Heart left ventricle (tissue), 16 donors: ENCODE measurements at regions not wholly inside any gene's neighbourhood (a gene's known extent, or its start where the extent isn't known, plus 50 kb on each side); places are given as distances from the start of the nearest gene placed in this dataset.

Experiments used
- ATAC-seq, 4 donors: fragments of 200-7000 bp; cut with Tn5 transposase; one replicate each; pipeline ENCODE4 v1.9.1; 2020 to 2022; ENCODE audit warnings: moderate library complexity in 4 of 4, mild to moderate bottlenecking in 3 of 4, moderate number of reproducible peaks in 1 of 4
- DNase-seq, 5 donors: peaks; one replicate each; pipeline ENCODE4 v3.0.0-alpha.2; 2020
- H3K27ac ChIP-seq, 12 donors: fragments of 200-600 bp; sonication (generic) in 4 of 12; one replicate each; pipeline versions ENCODE4 v1.5.0 to v1.8.0; 2016 to 2022; ENCODE audit warnings: mild to moderate bottlenecking in 2 of 12
- H3K27me3 ChIP-seq, 9 donors: fragments of 200-600 bp; sonication (generic) in 2 of 9; one replicate each; pipeline versions ENCODE4 v1.5.1 to v1.8.0; 2016 to 2022; ENCODE audit warnings: mild to moderate bottlenecking in 3 of 9
- H3K36me3 ChIP-seq, 9 donors: fragments of 200-600 bp; sonication (generic) in 2 of 9; one replicate each; pipeline versions ENCODE4 v1.5.0 to v1.8.0; 2018 to 2022; ENCODE audit warnings: mild to moderate bottlenecking in 2 of 9
- H3K4me1 ChIP-seq, 12 donors: fragments of 200-600 bp; sonication (generic) in 4 of 12; one replicate each; pipeline versions ENCODE4 v1.5.0 to v1.8.0; 2016 to 2022; ENCODE audit warnings: mild to moderate bottlenecking in 3 of 12
- H3K4me3 ChIP-seq, 12 donors: fragments of 200-600 bp; sonication (generic) in 4 of 12; one replicate each; pipeline versions ENCODE4 v1.5.0 to v1.8.0; 2017 to 2022; ENCODE audit warnings: mild to moderate bottlenecking in 9 of 12, moderate library complexity in 4 of 12
- H3K9me3 ChIP-seq, 12 donors: fragments of 200-600 bp; sonication (generic) in 4 of 12; one replicate each; pipeline versions ENCODE4 v1.5.0 to v1.8.0; 2016 to 2022; ENCODE audit warnings: mild to moderate bottlenecking in 1 of 12
- CTCF ChIP-seq, 12 donors: fragments of 200-600 bp; sonication (generic) in 4 of 12; IDR thresholded peaks; one replicate each; pipeline versions ENCODE4 v1.5.0 to v1.8.0; 2018 to 2022; ENCODE audit warnings: antibody characterized with exemption in 12 of 12, mild to moderate bottlenecking in 5 of 12
- POLR2A ChIP-seq, 2 donors: fragments of 450-650 bp; IDR thresholded peaks; one replicate each; pipeline ENCODE4 v1.6.1; 2017; ENCODE audit warnings: antibody characterized with exemption in 2 of 2, mild to moderate bottlenecking in 2 of 2, moderate library complexity in 2 of 2
- WGBS, 4 donors: extraction: QIAGEN DNeasy Blood & Tissue Kit in 2 of 4; methylation state at CpG; one replicate each; pipeline versions ENCODE4 v1.1.5 to v1.1.7; 2013 to 2018; 5-methylcytosine and 5-hydroxymethylcytosine counted together
- intact Hi-C, 10 donors: fragments of 100-400 bp; cut with DNase I; formaldehyde crosslinking; loops; one replicate each; pipeline versions ENCODE4 v1.11.1 to v1.14.2; 2022
- donor health status: ischemic (EF 13 %, LVEDD 7.1; RV severe dilation, severe dysfunction).
- donor health status: healthy with polysubstance abuse.
- donor health status: DM: no; HTN: yes; CAD: no.
- donor health status: DM: no; HTN: no; CAD: no.
- donor health status: ischemic (EF 25% LVEDD 6.9; RV normal size, moderate dysfunction).
- donor health status: ischemic (EF 25% LVEDD 5.7; RV mildly dilated, moderate dysfunction).
- donor health status: healthy.
- donor health status: DM: yes; HTN: yes; CAD: no.
- donor health status: ischemic (EF 35%, LVEDD 5.7; RV mildly dilated, moderate dysfunction).
- donor health status: nonischemic (EF 11% LVEDD 7.7; RV severe dilation, severe dysfunction).
- donor health status: DM: yes; HTN: yes; CAD: no.
- donor health status: PGD.
- donor health status: ischemic (EF 29% LVEDD 5.4; RV normal size, mild dysfunction).
- donor health status: nonischemic (EF 23%, LVEDD 6.1; RV moderate dilation, normal function).

GRCh38 chr12:88273450-88273849 lies 131.3 kb downstream of the TMTC3 start:
- H3K27me3 ChIP-seq, result no peaks in the 10 kb centered on the region
- ATAC-seq (no peak), DNase-seq (no peak)
- 85 to 88% (median 85%) methylated on average over 2 of the region's 2 CpGs for WGBS, 4 donors
- H3K4me1 ChIP-seq, result no peaks in the 10 kb centered on the region
- TF ChIP-seq POLR2A (IDR thresholded peaks at IDR 0.05) (no peak), CTCF (IDR thresholded peaks at IDR 0.05) (no peak)
- no peak overlapping the region for H3K4me3 ChIP-seq
- intact Hi-C loops, result no loop called here
- peaks cover 0 to 6% (median 0%) of the 10 kb centered on the region in 12 donors for H3K9me3 ChIP-seq
- no peak overlapping the region for H3K27ac ChIP-seq
- no peaks in the 10 kb centered on the region for H3K36me3 ChIP-seq

DNA sequence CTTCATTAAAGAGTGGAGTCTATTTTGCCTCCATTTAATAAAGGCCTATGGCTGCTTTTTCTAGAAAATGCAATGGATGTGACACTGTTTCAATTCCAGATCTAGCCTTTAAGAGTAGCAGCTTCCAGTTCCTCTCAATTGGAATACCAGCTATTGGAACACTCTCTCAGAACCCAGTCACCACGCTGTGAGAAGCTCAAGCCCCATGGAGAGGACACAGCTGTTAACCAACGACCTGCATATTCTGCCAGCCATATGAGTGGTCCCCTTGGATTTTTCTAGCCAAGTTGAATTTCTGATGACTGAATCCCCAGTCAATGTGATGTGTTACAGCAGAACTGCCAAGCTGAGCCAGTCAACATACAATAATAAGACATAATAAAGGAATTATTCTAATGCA lies 131.8 kb downstream of the TMTC3 start:
- ATAC-seq (no peak), DNase-seq (no peak)
- Histone ChIP-seq H3K27me3 (no peaks in the 10 kb centered on the region), H3K36me3 (no peaks in the 10 kb centered on the region), H3K27ac (no peak overlapping the region), H3K4me3 (no peak overlapping the region), H3K9me3 (peaks cover 0 to 6% (median 0%) of the 10 kb centered on the region in 12 donors), H3K4me1 (no peaks in the 10 kb centered on the region)
- TF ChIP-seq POLR2A (IDR thresholded peaks at IDR 0.05), result no peak
- no peak for TF ChIP-seq CTCF (IDR thresholded peaks at IDR 0.05)
- WGBS, 4 donors, result 65 to 72% (median 68%) methylated on average over 2 of the region's 2 CpGs
- intact Hi-C loops, result no loop called here

DNA sequence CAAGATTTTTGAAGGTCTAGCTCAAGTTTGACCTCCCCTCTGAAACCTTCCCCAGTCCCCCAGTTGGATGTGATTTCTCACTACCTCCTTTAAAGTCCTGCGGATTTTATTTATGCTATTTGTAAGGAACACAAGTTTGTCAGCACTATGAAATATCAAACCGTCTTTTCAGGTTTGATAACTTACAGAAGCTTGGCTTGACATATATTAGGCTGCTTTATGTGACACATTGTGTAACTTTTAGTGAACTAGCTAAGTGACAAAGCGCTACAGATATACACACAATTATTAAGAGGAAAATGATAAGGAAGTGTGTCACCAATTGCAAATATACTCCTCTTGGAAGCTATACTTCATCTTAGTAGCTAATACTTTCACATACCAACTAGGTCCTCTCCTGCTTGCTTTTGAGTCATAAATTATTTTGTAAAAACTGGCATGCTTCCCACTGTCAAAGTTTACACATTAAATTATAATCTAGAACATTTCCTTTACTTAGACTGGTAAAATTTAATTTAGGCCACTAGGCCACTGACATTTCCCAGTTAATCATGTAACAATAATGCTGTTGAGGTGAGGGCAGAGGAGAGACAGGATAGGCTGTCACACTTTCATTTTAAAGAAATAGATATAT lies 149.5 kb downstream of the TMTC3 start:
- no peaks in the 10 kb centered on the region for H3K27me3 ChIP-seq
- no peak for TF ChIP-seq CTCF (IDR thresholded peaks at IDR 0.05)
- TF ChIP-seq POLR2A (IDR thresholded peaks at IDR 0.05), result no peak
- no peaks in the 10 kb centered on the region for H3K36me3 ChIP-seq
- H3K4me1 ChIP-seq, result no peaks in the 10 kb centered on the region
- intact Hi-C loops, result no loop called here
- DNase-seq (no peak), ATAC-seq (no peak)
- no peak overlapping the region for H3K4me3 ChIP-seq
- H3K9me3 ChIP-seq, result peaks cover 0 to 6% (median 0%) of the 10 kb centered on the region in 12 donors
- WGBS, 4 donors, result 57 to 69% (median 61%) methylated on average over 3 of the region's 3 CpGs
- no peak overlapping the region for H3K27ac ChIP-seq

- Histone ChIP-seq H3K27me3 (no peaks in the 10 kb centered on the region), H3K4me1 (peaks cover 0 to 8% (median 0%) of the 10 kb centered on the region in 12 donors), H3K36me3 (no peaks in the 10 kb centered on the region), H3K9me3 (peaks cover 0 to 6% (median 0%) of the 10 kb centered on the region in 12 donors), H3K4me3 (no peak overlapping the region), H3K27ac (peak overlapping the region in 1 of 12 donors; percentile 2)
- no peak for ATAC-seq
- intact Hi-C loops, result no loop called here
- TF ChIP-seq CTCF (IDR thresholded peaks at IDR 0.05) (no peak), POLR2A (IDR thresholded peaks at IDR 0.05) (no peak)
- no peak for DNase-seq
Measured at GRCh38 chr12:88298014-88298682, 156.0 kb downstream of the TMTC3 start.
